Right ventricle myocardium inferior (tissue), 1 donor: ENCODE measurements at regions not wholly inside any gene's neighbourhood (a gene's known extent, or its start where the extent isn't known, plus 50 kb on each side); places are given as distances from the start of the nearest gene placed in this dataset.

Source experiments
- ATAC-seq: fragments of 200-7000 bp; cut with Tn5 transposase; one replicate; pipeline ENCODE4 v1.9.1; 2020; ENCODE audit warnings: mild to moderate bottlenecking, moderate library complexity
- DNase-seq: peaks from one replicate; pipeline ENCODE4 v3.0.0; 2021; ENCODE audit errors: missing footprints
- intact Hi-C: fragments of 100-400 bp; cut with DNase I; formaldehyde crosslinking; loops from one replicate; pipeline ENCODE4 v1.11.0; 2022
- donor health status: DM: no; HTN: yes; CAD: no; lungs with severe emphysema.

- ATAC-seq, result no peak
- intact Hi-C loops, result no loop called here
Measured at GRCh38 chr10:36051500-36051991, 409.4 kb upstream of the FZD8 start.

GRCh38 chr10:36050763-36051499, 408.8 kb upstream of the FZD8 start:
- DNase-seq, result no peak
- no peak for ATAC-seq
- intact Hi-C loops, result no loop called here

More at GRCh38 chr10:36051500-36051991, 409.4 kb upstream of the FZD8 start:
- DNase-seq, result no peak

GRCh38 chr10:36048780-36049179, 406.7 kb upstream of the FZD8 start:
- no peak for DNase-seq
- intact Hi-C loops, result no loop called here
- no peak for ATAC-seq

- intact Hi-C loops, result no loop called here
- DNase-seq (no peak), ATAC-seq (no peak)
Measured at GRCh38 chr10:36048236-36048635, 406.1 kb upstream of the FZD8 start.

- ATAC-seq (no peak), DNase-seq (no peak)
- intact Hi-C loops, result no loop called here
Measured at GRCh38 chr10:36042135-36042534, 400.0 kb upstream of the FZD8 start.

GRCh38 chr10:36038316-36038955, 396.3 kb upstream of the FZD8 start:
- DNase-seq, result no peak
- intact Hi-C loops, result no loop called here
- ATAC-seq, result no peak

- DNase-seq, result no peak
- ATAC-seq, result no peak
- intact Hi-C loops, result no loop called here
Measured at GRCh38 chr10:36036137-36036536, 394.0 kb upstream of the FZD8 start.

GRCh38 chr10:36033808-36034207, 391.7 kb upstream of the FZD8 start:
- intact Hi-C loops, result no loop called here
- ATAC-seq (no peak), DNase-seq (no peak)

GRCh38 chr10:36030516-36030915, 388.4 kb upstream of the FZD8 start:
- DNase-seq (no peak), ATAC-seq (no peak)
- intact Hi-C loops, result no loop called here

GRCh38 chr10:36026656-36027390, 384.7 kb upstream of the FZD8 start:
- ATAC-seq (no peak), DNase-seq (no peak)
- intact Hi-C loops, result no loop called here

GRCh38 chr10:36026081-36026480, 384.0 kb upstream of the FZD8 start:
- ATAC-seq, result no peak
- DNase-seq, result no peak
- intact Hi-C loops, result no loop called here

- DNase-seq (no peak), ATAC-seq (no peak)
- intact Hi-C loops, result no loop called here
Measured at GRCh38 chr10:36023939-36024338, 381.8 kb upstream of the FZD8 start.

- ATAC-seq, result no peak
- DNase-seq, result no peak
- intact Hi-C loops, result no loop called here
Measured at GRCh38 chr10:36021096-36021495, 379.0 kb upstream of the FZD8 start.

GRCh38 chr10:36019749-36020148, 377.7 kb upstream of the FZD8 start:
- ATAC-seq (no peak), DNase-seq (no peak)
- intact Hi-C loops, result no loop called here

GRCh38 chr10:36018996-36019395, 376.9 kb upstream of the FZD8 start:
- ATAC-seq (no peak), DNase-seq (no peak)
- intact Hi-C loops, result no loop called here

GRCh38 chr10:36017137-36017536, 375.0 kb upstream of the FZD8 start:
- intact Hi-C loops, result no loop called here
- ATAC-seq (no peak), DNase-seq (no peak)

GRCh38 chr10:36007369-36007768, 365.3 kb upstream of the FZD8 start:
- ATAC-seq, result no peak
- intact Hi-C loops, result no loop called here
- DNase-seq, result no peak

GRCh38 chr10:36003688-36004087, 361.6 kb upstream of the FZD8 start:
- DNase-seq, result peak; percentile 64
- peak; percentile 5 for ATAC-seq
- intact Hi-C loops, result no loop called here

- DNase-seq, result no peak
- intact Hi-C loops, result no loop called here
- ATAC-seq, result peak; percentile 76
Measured at GRCh38 chr10:36003031-36003600, 361.0 kb upstream of the FZD8 start.

- intact Hi-C loops, result no loop called here
- ATAC-seq (no peak), DNase-seq (no peak)
Measured at GRCh38 chr10:36002445-36002844, 360.3 kb upstream of the FZD8 start.
